NCI-H1092 treated with DMSO at 0.1 percent for 48 hours (cell line): ENCODE measurements at regions not wholly inside any gene's neighbourhood (a gene's known extent, or its start where the extent isn't known, plus 50 kb on each side); places are given as distances from the start of the nearest gene placed in this dataset.

Source experiments
- DNase-seq: peaks from one replicate; lab custom pipeline; 2025; lab: John Stamatoyannopoulos, UW

GRCh38 chr2:234438305-234438977 lies 58.4 kb downstream of the ARL4C start:
- DNase-seq: no peak

GRCh38 chr2:234437642-234438304 lies 59.1 kb downstream of the ARL4C start:
- DNase-seq: peak; percentile 82

- DNase-seq: no peak
Observed at GRCh38 chr2:234436482-234436837, 60.4 kb downstream of the ARL4C start.

GRCh38 chr2:234435836-234436481 lies 60.9 kb downstream of the ARL4C start:
- no peak for DNase-seq

GRCh38 chr2:234433201-234433600 lies 63.7 kb downstream of the ARL4C start:
- no peak for DNase-seq

- no peak for DNase-seq
Observed at GRCh38 chr2:234430871-234431270, 66.0 kb downstream of the ARL4C start.

GRCh38 chr2:234429265-234429664 lies 67.6 kb downstream of the ARL4C start:
- no peak for DNase-seq

- DNase-seq: no peak
Observed at GRCh38 chr2:234427081-234428061, 69.5 kb downstream of the ARL4C start.

GRCh38 chr2:234426616-234427015 lies 70.3 kb downstream of the ARL4C start:
- no peak for DNase-seq

- no peak for DNase-seq
Observed at GRCh38 chr2:234425639-234426603, 71.0 kb downstream of the ARL4C start.

- no peak for DNase-seq
Observed at GRCh38 chr2:234423884-234424283, 73.0 kb downstream of the ARL4C start.

- DNase-seq: no peak
Observed at GRCh38 chr2:234422981-234423431, 73.9 kb downstream of the ARL4C start.

GRCh38 chr2:234422273-234422732 lies 74.6 kb downstream of the ARL4C start:
- no peak for DNase-seq

- no peak for DNase-seq
Observed at GRCh38 chr2:234420408-234420807, 76.5 kb downstream of the ARL4C start.

GRCh38 chr2:234419726-234420125 lies 77.2 kb downstream of the ARL4C start:
- no peak for DNase-seq

- no peak for DNase-seq
Observed at GRCh38 chr2:234415706-234416105, 81.2 kb downstream of the ARL4C start.

GRCh38 chr2:234414596-234414995 lies 82.3 kb downstream of the ARL4C start:
- no peak for DNase-seq

GRCh38 chr2:234412726-234413125 lies 84.2 kb downstream of the ARL4C start:
- DNase-seq: peak; percentile 29

- no peak for DNase-seq
Observed at GRCh38 chr2:234411793-234412192, 85.1 kb downstream of the ARL4C start.

GRCh38 chr2:234410526-234410925 lies 86.4 kb downstream of the ARL4C start:
- no peak for DNase-seq

GRCh38 chr2:234409590-234409989 lies 87.3 kb downstream of the ARL4C start:
- DNase-seq: no peak
